ENCODE measurements at regions not wholly inside any gene's neighbourhood (a gene's known extent, or its start where the extent isn't known, plus 50 kb on each side); places are given as distances from the start of the nearest gene placed in this dataset.

DNA sequence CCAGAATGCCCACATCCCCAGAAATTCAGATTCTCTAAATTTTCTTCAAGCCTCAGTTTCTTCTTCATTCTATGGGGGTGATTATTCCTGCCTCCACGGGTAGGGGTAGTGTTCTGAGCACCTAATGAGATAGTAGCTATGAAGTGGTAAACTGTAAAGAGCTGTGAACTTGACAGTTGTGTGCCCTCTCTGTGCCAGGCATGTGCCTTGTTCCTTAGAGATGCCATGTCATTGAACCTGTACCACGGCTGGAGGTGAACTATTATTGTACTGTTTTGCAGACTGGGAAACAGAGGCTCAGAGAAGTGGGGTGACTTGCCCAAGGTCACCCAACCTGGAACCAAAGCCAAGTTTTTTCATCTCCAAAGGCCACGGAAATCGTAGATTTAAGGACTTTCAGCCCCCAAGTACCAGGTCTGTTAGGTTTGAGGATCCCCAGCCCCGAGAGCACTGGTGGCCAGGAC lies 67.7 kb upstream of the SIRPA start:
- DNase-seq (ENCODE audit: low read depth, low spot score): no peak
- H3K4me3 ChIP-seq (ENCODE audit: low read depth, low read length): no peak overlapping the region
- TF ChIP-seq, protein P1, sequence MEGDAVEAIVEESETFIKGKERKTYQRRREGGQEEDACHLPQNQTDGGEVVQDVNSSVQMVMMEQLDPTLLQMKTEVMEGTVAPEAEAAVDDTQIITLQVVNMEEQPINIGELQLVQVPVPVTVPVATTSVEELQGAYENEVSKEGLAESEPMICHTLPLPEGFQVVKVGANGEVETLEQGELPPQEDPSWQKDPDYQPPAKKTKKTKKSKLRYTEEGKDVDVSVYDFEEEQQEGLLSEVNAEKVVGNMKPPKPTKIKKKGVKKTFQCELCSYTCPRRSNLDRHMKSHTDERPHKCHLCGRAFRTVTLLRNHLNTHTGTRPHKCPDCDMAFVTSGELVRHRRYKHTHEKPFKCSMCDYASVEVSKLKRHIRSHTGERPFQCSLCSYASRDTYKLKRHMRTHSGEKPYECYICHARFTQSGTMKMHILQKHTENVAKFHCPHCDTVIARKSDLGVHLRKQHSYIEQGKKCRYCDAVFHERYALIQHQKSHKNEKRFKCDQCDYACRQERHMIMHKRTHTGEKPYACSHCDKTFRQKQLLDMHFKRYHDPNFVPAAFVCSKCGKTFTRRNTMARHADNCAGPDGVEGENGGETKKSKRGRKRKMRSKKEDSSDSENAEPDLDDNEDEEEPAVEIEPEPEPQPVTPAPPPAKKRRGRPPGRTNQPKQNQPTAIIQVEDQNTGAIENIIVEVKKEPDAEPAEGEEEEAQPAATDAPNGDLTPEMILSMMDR (IDR thresholded peaks at IDR 0.05; ENCODE audit: insufficient read depth, low read length, missing control alignments): no peak
- ChIA-PET CTCF (no interaction called here), POLR2A (no interaction called here)

DNA sequence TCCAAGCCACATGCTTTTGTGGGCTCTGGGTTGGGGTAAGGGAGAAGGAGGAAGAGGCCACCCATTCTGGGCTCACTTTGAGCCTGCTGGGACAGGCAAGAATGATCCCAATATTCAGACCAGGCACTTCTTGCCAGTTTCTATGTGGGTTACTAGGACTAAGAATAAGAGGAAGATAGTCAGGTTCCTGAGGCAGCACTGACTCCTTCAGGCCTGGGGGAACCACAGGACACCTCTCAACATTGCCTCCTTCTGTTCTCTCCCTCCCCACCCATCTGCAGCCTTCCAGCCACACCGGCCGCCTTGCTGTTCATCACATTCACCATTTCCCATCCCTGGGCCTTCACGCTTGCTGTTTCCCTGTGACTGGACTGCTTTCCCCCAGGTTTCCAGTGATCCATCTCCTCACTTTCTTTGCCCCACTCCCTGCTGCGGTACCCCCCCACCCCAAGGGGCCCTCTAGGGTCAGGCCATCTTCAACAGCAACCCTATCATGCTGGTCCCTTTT lies 69.2 kb upstream of the SIRPA start:
- ChIA-PET CTCF (interaction anchor here (1.0 kb wide), 1 partner anchor 49 kb away, joined by 4 read pairs; no protein-coding TSS in a partner anchor), POLR2A (interaction anchor here (0.8 kb wide), 1 partner anchor 14 kb away, joined by 3 read pairs; no protein-coding TSS in a partner anchor)
- TF ChIP-seq, protein P1 (IDR thresholded peaks at IDR 0.05; ENCODE audit: insufficient read depth, low read length, missing control alignments): no peak
- H3K4me3 ChIP-seq (ENCODE audit: low read depth, low read length): no peak overlapping the region
- no peak for DNase-seq (ENCODE audit: low read depth, low spot score)

DNA sequence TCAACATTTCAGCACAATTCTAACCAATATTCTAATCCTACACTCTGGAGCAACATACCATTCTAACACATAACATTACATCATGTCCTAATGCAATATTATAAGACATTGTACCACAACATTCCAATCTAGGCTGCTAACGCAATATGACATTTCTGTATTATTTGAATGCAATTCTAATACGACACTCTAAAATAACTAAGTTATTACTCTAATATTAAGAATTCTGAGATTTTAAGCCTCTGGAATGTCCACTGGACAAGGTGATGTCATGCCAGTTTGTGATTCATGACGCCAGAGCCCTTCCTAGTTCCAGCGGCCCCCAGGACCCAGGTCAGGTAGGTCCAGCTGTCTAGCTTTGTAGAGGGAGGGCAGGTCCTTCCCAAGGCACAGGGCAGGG lies 69.7 kb upstream of the SIRPA start:
- H3K4me3 ChIP-seq (ENCODE audit: low read depth, low read length): no peak overlapping the region
- TF ChIP-seq, protein P1 (IDR thresholded peaks at IDR 0.05; ENCODE audit: insufficient read depth, low read length, missing control alignments): no peak
- CTCF ChIA-PET: interaction anchor here (1.0 kb wide), 1 partner anchor 48 kb away, joined by 4 read pairs; no protein-coding TSS in a partner anchor
- POLR2A ChIA-PET: interaction anchor here (0.8 kb wide), 1 partner anchor 14 kb away, joined by 3 read pairs; no protein-coding TSS in a partner anchor
- DNase-seq (ENCODE audit: low read depth, low spot score): peak; percentile 59

DNA sequence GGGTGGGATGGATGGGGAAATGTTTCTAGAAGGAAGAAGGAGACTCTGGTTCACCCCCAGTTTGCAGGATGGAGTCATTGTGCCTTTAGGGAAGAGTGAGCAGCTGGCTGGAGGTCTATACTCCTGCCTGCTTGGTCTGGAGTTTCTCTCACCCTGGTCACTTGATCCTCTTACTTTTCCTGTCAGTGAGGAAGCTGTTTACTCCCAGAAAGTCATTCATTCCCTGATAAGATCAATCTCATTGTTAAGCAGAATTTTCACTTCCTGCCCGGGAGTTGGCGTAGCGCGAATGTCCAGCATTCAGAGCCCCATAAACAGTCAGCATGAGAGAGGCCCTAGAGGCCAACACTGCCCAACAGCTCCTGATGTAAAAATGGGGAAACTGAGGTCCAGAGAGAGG lies 70.4 kb upstream of the SIRPA start:
- TF ChIP-seq, protein P1 (IDR thresholded peaks at IDR 0.05; ENCODE audit: insufficient read depth, low read length, missing control alignments): no peak
- CTCF ChIA-PET: interaction anchor here (0.8 to 2.1 kb wide), 3 partner anchors 13 to 48 kb away, joined by 3 to 10 read pairs (median 4); no protein-coding TSS in a partner anchor
- DNase-seq (ENCODE audit: low read depth, low spot score): no peak
- POLR2A ChIA-PET: no interaction called here
- H3K4me3 ChIP-seq (ENCODE audit: low read depth, low read length): no peak overlapping the region

DNA sequence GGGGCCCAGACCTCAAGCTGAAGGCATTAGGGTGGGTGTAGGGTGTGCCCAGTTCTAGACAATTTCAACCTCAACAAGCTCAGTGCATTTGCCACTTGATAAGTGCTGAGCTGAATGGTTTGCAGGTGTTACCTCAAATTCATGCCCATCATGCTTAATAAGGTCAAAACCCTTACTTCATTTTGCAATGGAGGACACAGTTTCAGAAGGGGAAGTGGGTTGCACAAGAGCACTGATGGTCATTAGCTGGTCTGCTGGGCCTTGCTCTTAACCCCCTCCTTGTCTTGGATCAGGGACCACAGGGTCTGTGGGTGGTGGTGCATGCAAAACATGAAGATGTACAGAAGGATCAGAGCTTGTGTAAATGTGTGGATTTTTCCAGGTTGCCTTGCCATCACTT lies 71.0 kb upstream of the SIRPA start:
- CTCF ChIA-PET: interaction anchor here (0.8 to 2.1 kb wide), 3 partner anchors 11 to 23 kb away, joined by 3 to 10 read pairs (median 3); no protein-coding TSS in a partner anchor
- POLR2A ChIA-PET: no interaction called here
- H3K4me3 ChIP-seq (ENCODE audit: low read depth, low read length): no peak overlapping the region
- DNase-seq (ENCODE audit: low read depth, low spot score): no peak
- TF ChIP-seq, protein P1 (IDR thresholded peaks at IDR 0.05; ENCODE audit: insufficient read depth, low read length, missing control alignments): no peak

DNA sequence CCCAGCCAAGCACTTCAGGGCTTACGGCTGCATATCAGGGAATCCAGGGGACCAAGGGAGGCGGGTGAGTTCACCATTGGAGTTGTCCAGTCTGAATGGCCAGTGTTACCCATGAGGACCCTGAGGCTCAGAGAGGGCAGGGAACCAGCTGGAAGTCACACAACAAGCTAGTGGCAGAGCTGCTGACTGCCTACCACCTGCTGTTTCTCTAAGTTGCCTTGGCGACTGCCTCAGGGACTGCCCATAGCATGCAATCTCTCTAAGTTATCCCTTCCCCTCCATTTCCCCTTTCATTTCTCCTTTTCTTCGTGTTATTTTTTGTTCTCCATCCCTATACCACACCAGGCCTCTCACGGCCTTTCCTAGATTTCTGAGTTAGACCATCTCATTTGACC lies 71.8 kb upstream of the SIRPA start:
- H3K4me3 ChIP-seq (ENCODE audit: low read depth, low read length): no peak overlapping the region
- CTCF ChIA-PET: interaction anchor here (1.3 to 2.1 kb wide), 2 partner anchors 12 to 46 kb away, joined by 3 to 10 read pairs; no protein-coding TSS in a partner anchor
- DNase-seq (ENCODE audit: low read depth, low spot score): no peak
- TF ChIP-seq, protein P1 (IDR thresholded peaks at IDR 0.05; ENCODE audit: insufficient read depth, low read length, missing control alignments): no peak
- POLR2A ChIA-PET: no interaction called here
